Breast epithelium (tissue), 4 donors: ENCODE measurements at regions not wholly inside any gene's neighbourhood (a gene's known extent, or its start where the extent isn't known, plus 50 kb on each side); places are given as distances from the start of the nearest gene placed in this dataset.

Experiments used
- DNase-seq, 2 donors: peaks; one replicate each; pipeline ENCODE4 v3.0.0-alpha.2; 2019; ENCODE audit warnings: low spot score in 2 of 2
- H3K27ac ChIP-seq, 2 donors: fragments of 200-600 bp; sonication (generic) in 1 of 2; one replicate each; pipeline ENCODE4 v1.5.1; 2016 to 2019; ENCODE audit warnings: mild to moderate bottlenecking in 1 of 2
- H3K27me3 ChIP-seq, 2 donors: fragments of 200-600 bp; sonication (generic) in 1 of 2; one replicate each; pipeline versions ENCODE4 v1.5.1 to v1.6.0; 2017 to 2019; ENCODE audit warnings: control low read depth in 1 of 2, mild to moderate bottlenecking in 1 of 2
- H3K36me3 ChIP-seq: fragments of 200-600 bp; one replicate; pipeline ENCODE4 v1.5.1; 2019
- H3K4me1 ChIP-seq, 2 donors: fragments of 200-600 bp; sonication (generic); one replicate each; pipeline ENCODE4 v1.5.1; 2016 to 2019; ENCODE audit warnings: control low read depth in 1 of 2
- H3K4me3 ChIP-seq, 3 donors: fragments of 200-600 bp; sonication (generic); 1 replicate in 2 of 3; 2 replicates in 1 of 3; pipeline ENCODE4 v1.5.1; 2016 to 2019; ENCODE audit warnings: mild to moderate bottlenecking in 3 of 3, moderate library complexity in 2 of 3
- H3K9me3 ChIP-seq, 2 donors: fragments of 200-600 bp; sonication (generic) in 1 of 2; one replicate each; pipeline ENCODE4 v1.5.1; 2016 to 2019; ENCODE audit warnings: control low read depth in 1 of 2
- CTCF ChIP-seq, 3 donors: fragments of 450-650 bp; IDR thresholded peaks; one replicate each; pipeline ENCODE4 v1.5.1; 2016 to 2017; ENCODE audit warnings: antibody characterized with exemption in 3 of 3, mild to moderate bottlenecking in 3 of 3, moderate library complexity in 3 of 3
- POLR2A ChIP-seq: fragments of 450-650 bp; IDR thresholded peaks from one replicate; pipeline ENCODE4 v1.6.1; 2016; ENCODE audit warnings: antibody characterized with exemption, mild to moderate bottlenecking, moderate library complexity
- POLR2AphosphoS5 ChIP-seq, 3 donors: sonication (generic); formaldehyde crosslinking; IDR thresholded peaks; one replicate each; pipeline ENCODE4 v1.6.1; 2017; ENCODE audit warnings: antibody characterized with exemption in 3 of 3
- intact Hi-C: fragments of 100-400 bp; cut with DNase I; formaldehyde crosslinking; loops from one replicate; pipeline ENCODE4 v1.15.1; 2023; ENCODE audit warnings: low total_unique reads

- no peaks in the 10 kb centered on the region for H3K4me1 ChIP-seq
- no peak overlapping the region for H3K27ac ChIP-seq
- intact Hi-C loops = no loop called here
- no peak overlapping the region for H3K4me3 ChIP-seq
- DNase-seq = no peak
- TF ChIP-seq POLR2A (no peak), POLR2AphosphoS5 (IDR thresholded peaks at IDR 0.05) (no peak), CTCF (IDR thresholded peaks at IDR 0.05) (no peak)
- H3K9me3 ChIP-seq = peaks cover 0 to 5% of the 10 kb centered on the region in 2 donors
- H3K36me3 ChIP-seq = no peaks in the 10 kb centered on the region
- no peaks in the 10 kb centered on the region for H3K27me3 ChIP-seq
Measured at GRCh38 chr13:34808649-34809048, 133.4 kb upstream of the NBEA start.

GRCh38 chr13:34810996-34811395 is 131.1 kb upstream of the NBEA start:
- TF ChIP-seq CTCF (IDR thresholded peaks at IDR 0.05) = no peak
- TF ChIP-seq POLR2A = no peak
- no peak for TF ChIP-seq POLR2AphosphoS5 (IDR thresholded peaks at IDR 0.05)
- Histone ChIP-seq H3K36me3 (no peaks in the 10 kb centered on the region), H3K4me1 (no peaks in the 10 kb centered on the region), H3K4me3 (no peak overlapping the region), H3K9me3 (peaks cover 0 to 5% of the 10 kb centered on the region in 2 donors), H3K27me3 (no peaks in the 10 kb centered on the region), H3K27ac (no peak overlapping the region)
- no peak for DNase-seq
- intact Hi-C loops = no loop called here

- intact Hi-C loops = loop anchor here (2.0 kb wide), 1 partner anchor 45 kb away; no protein-coding TSS in a partner anchor
- TF ChIP-seq POLR2AphosphoS5 (IDR thresholded peaks at IDR 0.05) = no peak
- TF ChIP-seq CTCF (IDR thresholded peaks at IDR 0.05) = no peak
- no peak for TF ChIP-seq POLR2A
- DNase-seq = no peak
- Histone ChIP-seq H3K4me1 (peaks cover 0 to 12% of the 10 kb centered on the region in 2 donors), H3K4me3 (no peak overlapping the region), H3K27me3 (no peaks in the 10 kb centered on the region), H3K36me3 (no peaks in the 10 kb centered on the region), H3K9me3 (peaks cover 0 to 5% of the 10 kb centered on the region in 2 donors), H3K27ac (peak overlapping the region in 1 of 2 donors; percentile 54)
Measured at GRCh38 chr13:34815526-34815925, 126.5 kb upstream of the NBEA start.

GRCh38 chr13:34816245-34816884 is 125.7 kb upstream of the NBEA start:
- intact Hi-C loops = no loop called here
- DNase-seq = no peak
- Histone ChIP-seq H3K36me3 (no peaks in the 10 kb centered on the region), H3K9me3 (peaks cover 0 to 5% of the 10 kb centered on the region in 2 donors), H3K27ac (peak overlapping the region; percentile 54 to 56), H3K4me3 (no peak overlapping the region), H3K27me3 (no peaks in the 10 kb centered on the region), H3K4me1 (peaks cover 0 to 12% of the 10 kb centered on the region in 2 donors)
- TF ChIP-seq POLR2A = no peak

GRCh38 chr13:34816908-34817665 is 125.0 kb upstream of the NBEA start:
- intact Hi-C loops = no loop called here
- Histone ChIP-seq H3K4me3 (no peak overlapping the region), H3K4me1 (peaks cover 0 to 12% of the 10 kb centered on the region in 2 donors), H3K27me3 (no peaks in the 10 kb centered on the region), H3K36me3 (no peaks in the 10 kb centered on the region), H3K9me3 (peaks cover 0 to 2% of the 10 kb centered on the region in 2 donors), H3K27ac (peak overlapping the region; percentile 11 to 20)
- TF ChIP-seq POLR2A (no peak), POLR2AphosphoS5 (IDR thresholded peaks at IDR 0.05) (no peak), CTCF (IDR thresholded peaks at IDR 0.05) (no peak)
- no peak for DNase-seq
